ENCODE measurements at regions not wholly inside any gene's neighbourhood (a gene's known extent, or its start where the extent isn't known, plus 50 kb on each side); places are given as distances from the start of the nearest gene placed in this dataset.

DNA sequence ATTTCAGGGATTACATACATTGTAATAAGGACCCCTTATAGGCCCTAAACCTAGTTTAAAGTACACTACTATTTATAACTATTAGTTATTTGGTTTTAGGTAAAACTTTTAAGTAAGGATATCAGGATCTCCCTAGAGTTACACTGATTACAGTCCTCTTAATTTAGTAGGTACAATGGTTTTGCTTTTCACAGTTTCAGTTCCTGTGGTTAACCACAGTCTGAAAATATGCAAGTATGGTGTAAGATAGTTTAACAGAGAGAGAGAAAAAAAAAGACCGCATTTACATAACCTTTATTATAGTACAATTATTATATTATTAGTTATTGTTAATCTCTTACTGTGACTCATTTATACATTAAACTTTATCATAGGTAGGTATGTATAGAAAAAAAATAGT lies 725.3 kb upstream of the PTPRD start:
- no peak for TF ChIP-seq CTCF (IDR thresholded peaks at IDR 0.05; ENCODE audit: extremely low read depth in 1 of 2, insufficient read depth in 1 of 2, low read depth in 1 of 2, low read length in 2 of 2)
- TF ChIP-seq POLR2A (IDR thresholded peaks at IDR 0.05; ENCODE audit: low read depth, low read length): no peak
- TF ChIP-seq FOS (IDR thresholded peaks at IDR 0.05; ENCODE audit: borderline replicate concordance, insufficient read depth, low read length): no peak
- TF ChIP-seq EZH2 (IDR thresholded peaks at IDR 0.05; ENCODE audit: borderline replicate concordance, low read depth, low read length, severe bottlenecking): no peak
- no peak for TF ChIP-seq POLR2AphosphoS5 (IDR thresholded peaks at IDR 0.05; ENCODE audit: insufficient read depth, low read depth, low read length)
